Colonic mucosa (tissue), 4 donors: ENCODE measurements at regions not wholly inside any gene's neighbourhood (a gene's known extent, or its start where the extent isn't known, plus 50 kb on each side); places are given as distances from the start of the nearest gene placed in this dataset.

Experiments
- DNase-seq: peaks from one replicate; pipeline ENCODE4 v3.0.0-alpha.2; 2020
- H3K27ac ChIP-seq: fragments of 200-600 bp; one replicate; pipeline ENCODE4 v1.8.0; 2021
- H3K27me3 ChIP-seq: fragments of 200-600 bp; one replicate; pipeline ENCODE4 v1.8.0; 2021
- H3K36me3 ChIP-seq: fragments of 200-600 bp; one replicate; pipeline ENCODE4 v1.8.0; 2021
- H3K4me1 ChIP-seq: fragments of 200-600 bp; one replicate; pipeline ENCODE4 v1.8.0; 2021; ENCODE audit warnings: mild to moderate bottlenecking
- H3K4me3 ChIP-seq: fragments of 200-600 bp; one replicate; pipeline ENCODE4 v1.8.0; 2021
- H3K9ac ChIP-seq, 2 donors: one replicate each; pipeline ENCODE4 v1.7.0; 2013; ENCODE audit warnings: control low read depth in 2 of 2, low read depth in 2 of 2, low read length in 2 of 2
- H3K9me3 ChIP-seq: fragments of 200-600 bp; one replicate; pipeline ENCODE4 v1.8.0; 2021
- intact Hi-C: fragments of 100-400 bp; cut with DNase I; formaldehyde crosslinking; loops from one replicate; pipeline ENCODE4 v1.14.1; 2022
- TF ChIP-seq, protein P1 (sequence below): fragments of 200-600 bp; IDR thresholded peaks from one replicate; pipeline ENCODE4 v1.8.0; 2022; ENCODE audit warnings: antibody characterized with exemption, mild to moderate bottlenecking
- donor health status: healthy.
- donor health status: DM: no; HTN: no; CAD: no.
- donor health status: DM: no; HTN: no; CAD: no.

DNA sequence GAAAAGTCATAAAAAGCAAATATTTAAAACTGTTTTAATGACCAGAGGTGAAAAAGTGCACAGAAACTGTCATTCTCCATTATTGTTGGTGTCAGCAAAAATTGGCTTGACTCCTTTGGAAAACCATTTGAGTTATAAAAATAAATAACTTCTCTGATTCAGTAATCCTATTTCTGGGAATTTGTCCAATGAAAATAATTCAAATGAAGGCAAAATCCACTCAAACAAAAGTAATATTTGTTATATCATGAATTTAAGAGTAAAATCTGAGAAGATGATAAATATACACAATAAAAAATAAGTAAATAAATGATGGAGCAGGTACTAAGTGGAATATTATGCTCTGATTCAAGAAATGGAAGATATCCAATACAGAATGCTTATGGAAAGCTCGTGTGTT lies 326.6 kb upstream of the KLF6 start:
- intact Hi-C loops, result no loop called here
- Histone ChIP-seq H3K36me3 (no peaks in the 10 kb centered on the region), H3K4me1 (no peaks in the 10 kb centered on the region), H3K27me3 (no peaks in the 10 kb centered on the region), H3K27ac (no peak overlapping the region), H3K9ac (no peak overlapping the region), H3K9me3 (no peaks in the 10 kb centered on the region), H3K4me3 (no peak overlapping the region)
- TF ChIP-seq, protein P1, sequence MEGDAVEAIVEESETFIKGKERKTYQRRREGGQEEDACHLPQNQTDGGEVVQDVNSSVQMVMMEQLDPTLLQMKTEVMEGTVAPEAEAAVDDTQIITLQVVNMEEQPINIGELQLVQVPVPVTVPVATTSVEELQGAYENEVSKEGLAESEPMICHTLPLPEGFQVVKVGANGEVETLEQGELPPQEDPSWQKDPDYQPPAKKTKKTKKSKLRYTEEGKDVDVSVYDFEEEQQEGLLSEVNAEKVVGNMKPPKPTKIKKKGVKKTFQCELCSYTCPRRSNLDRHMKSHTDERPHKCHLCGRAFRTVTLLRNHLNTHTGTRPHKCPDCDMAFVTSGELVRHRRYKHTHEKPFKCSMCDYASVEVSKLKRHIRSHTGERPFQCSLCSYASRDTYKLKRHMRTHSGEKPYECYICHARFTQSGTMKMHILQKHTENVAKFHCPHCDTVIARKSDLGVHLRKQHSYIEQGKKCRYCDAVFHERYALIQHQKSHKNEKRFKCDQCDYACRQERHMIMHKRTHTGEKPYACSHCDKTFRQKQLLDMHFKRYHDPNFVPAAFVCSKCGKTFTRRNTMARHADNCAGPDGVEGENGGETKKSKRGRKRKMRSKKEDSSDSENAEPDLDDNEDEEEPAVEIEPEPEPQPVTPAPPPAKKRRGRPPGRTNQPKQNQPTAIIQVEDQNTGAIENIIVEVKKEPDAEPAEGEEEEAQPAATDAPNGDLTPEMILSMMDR, result no peak
- DNase-seq, result no peak

DNA sequence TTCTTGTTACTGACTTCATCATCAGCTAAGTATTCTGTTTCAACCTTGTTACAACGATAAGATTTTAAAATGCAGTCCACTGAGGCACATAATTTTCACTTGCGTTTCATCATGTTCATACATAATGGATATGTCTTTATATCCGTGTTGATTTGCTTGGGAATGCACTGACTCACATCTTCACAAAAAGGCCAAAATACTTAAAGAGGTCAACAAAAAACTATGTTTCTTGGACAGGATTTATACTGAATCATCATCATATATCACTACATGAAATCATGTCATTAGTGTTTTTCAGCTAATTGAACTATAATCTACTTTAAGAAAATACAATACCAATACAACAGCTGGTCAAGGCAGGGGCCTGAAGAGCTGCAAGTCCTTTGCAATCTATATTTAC lies 324.5 kb upstream of the KLF6 start:
- H3K9ac ChIP-seq, result no peak overlapping the region
- no peaks in the 10 kb centered on the region for H3K9me3 ChIP-seq
- H3K27ac ChIP-seq, result no peak overlapping the region
- H3K4me3 ChIP-seq, result no peak overlapping the region
- no peaks in the 10 kb centered on the region for H3K27me3 ChIP-seq
- no peaks in the 10 kb centered on the region for H3K36me3 ChIP-seq
- TF ChIP-seq, protein P1, result no peak
- no peaks in the 10 kb centered on the region for H3K4me1 ChIP-seq
- DNase-seq, result no peak
- intact Hi-C loops, result no loop called here

DNA sequence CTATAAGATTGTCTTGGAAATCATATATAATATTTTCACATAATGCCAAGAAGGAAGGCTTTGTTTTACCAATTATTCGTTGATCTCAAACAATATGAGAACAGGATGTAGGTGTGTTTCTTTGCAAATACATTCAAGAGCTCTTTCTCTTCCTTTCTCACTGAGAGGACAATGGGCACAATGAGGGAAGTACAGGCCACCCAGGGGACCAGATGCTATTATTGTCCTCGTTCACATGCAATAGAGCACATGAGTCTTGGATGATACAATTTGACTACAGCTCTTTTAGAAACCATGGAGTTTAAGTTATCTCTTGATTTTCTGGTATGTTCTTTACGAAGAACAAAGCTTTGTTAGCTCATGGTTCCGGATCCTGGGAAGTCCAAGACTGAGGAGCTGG lies 323.7 kb upstream of the KLF6 start:
- no peaks in the 10 kb centered on the region for H3K9me3 ChIP-seq
- H3K27me3 ChIP-seq, result no peaks in the 10 kb centered on the region
- H3K4me3 ChIP-seq, result no peak overlapping the region
- DNase-seq, result no peak
- H3K9ac ChIP-seq, result no peak overlapping the region
- no peak overlapping the region for H3K27ac ChIP-seq
- no peaks in the 10 kb centered on the region for H3K4me1 ChIP-seq
- TF ChIP-seq, protein P1, result no peak
- H3K36me3 ChIP-seq, result no peaks in the 10 kb centered on the region
- intact Hi-C loops, result no loop called here

DNA sequence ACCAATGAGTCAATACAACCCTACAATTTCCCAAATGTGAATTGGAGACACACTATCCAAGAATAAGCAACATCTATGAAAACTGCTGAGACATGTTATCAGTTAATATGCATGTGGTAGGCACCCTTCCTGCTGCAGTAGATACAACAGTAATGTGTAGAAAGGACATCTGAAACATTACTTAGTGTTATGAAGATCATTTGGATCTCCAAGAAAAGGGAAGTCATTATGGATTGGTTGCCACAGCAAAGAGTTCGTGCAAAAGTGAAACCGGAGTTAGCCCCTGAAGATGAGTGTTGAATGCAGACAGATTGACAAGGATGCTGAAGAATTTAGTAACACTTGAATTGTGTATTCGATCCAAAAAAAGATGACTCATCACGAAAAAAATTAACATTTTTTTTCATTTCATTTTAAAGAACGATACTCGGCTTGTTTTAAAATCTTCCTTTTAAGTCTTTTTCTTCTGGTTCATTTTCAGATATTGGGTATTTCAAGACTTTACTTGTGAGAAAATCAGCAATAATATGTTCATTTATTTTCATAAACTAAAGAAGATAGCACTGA lies 322.4 kb upstream of the KLF6 start:
- no peak for DNase-seq

DNA sequence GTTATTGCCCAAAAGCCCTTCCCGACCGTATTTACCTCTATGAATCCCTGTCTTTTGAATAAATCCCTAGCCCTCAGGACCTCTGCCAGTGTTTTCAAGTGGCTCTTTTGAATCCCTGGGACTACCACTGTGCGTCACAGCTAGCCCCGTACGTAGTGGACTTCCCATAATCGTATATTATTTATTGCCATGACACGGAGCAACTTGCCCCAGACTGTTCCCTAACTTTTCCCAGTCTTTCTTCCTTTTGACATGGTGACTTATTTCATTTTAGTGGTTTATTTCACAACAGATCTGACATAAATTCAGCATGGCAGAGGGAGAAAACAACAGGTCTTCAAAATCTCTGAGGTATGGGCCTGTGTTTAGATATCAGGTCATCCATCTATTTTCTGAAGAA lies 318.6 kb upstream of the KLF6 start:
- Histone ChIP-seq H3K9ac (no peak overlapping the region), H3K4me1 (no peaks in the 10 kb centered on the region), H3K27ac (no peak overlapping the region), H3K4me3 (no peak overlapping the region), H3K9me3 (no peaks in the 10 kb centered on the region), H3K36me3 (no peaks in the 10 kb centered on the region), H3K27me3 (no peaks in the 10 kb centered on the region)
- intact Hi-C loops, result no loop called here
- TF ChIP-seq, protein P1, result no peak
- no peak for DNase-seq

More for the DNA sequence above, 322.4 kb upstream of the KLF6 start:
- H3K27me3 ChIP-seq, result no peaks in the 10 kb centered on the region
- no peaks in the 10 kb centered on the region for H3K9me3 ChIP-seq
- intact Hi-C loops, result no loop called here
- TF ChIP-seq, protein P1, result no peak
- H3K27ac ChIP-seq, result no peak overlapping the region
- no peak overlapping the region for H3K4me3 ChIP-seq
- H3K36me3 ChIP-seq, result no peaks in the 10 kb centered on the region
- H3K9ac ChIP-seq, result no peak overlapping the region
- no peaks in the 10 kb centered on the region for H3K4me1 ChIP-seq
